ENCODE measurements at regions not wholly inside any gene's neighbourhood (a gene's known extent, or its start where the extent isn't known, plus 50 kb on each side); places are given as distances from the start of the nearest gene placed in this dataset.
A peak's percentile ranks its signal among the peaks of the same experiment; 100 is the strongest.

DNA sequence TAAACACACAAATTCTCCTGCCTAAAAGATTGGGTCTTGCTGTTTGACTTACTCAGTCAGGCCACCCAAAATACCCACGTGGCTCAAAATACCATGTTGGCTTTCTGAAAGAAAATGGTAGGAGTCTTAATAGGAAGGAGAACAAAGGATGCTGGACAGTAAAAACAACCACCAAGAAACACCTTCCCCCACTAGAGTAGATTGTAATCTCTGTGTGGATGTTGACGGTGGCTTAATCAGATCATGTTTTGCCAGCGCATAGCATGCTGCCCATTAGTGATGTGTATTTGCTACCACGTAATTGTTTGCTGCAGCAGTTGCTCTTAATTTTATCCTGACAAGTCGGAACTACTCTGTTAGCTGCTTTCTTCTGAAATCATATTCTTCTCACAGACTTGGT lies 1229.3 kb upstream of the SLC10A2 start:
- ATAC-seq, result no peak
- Histone ChIP-seq H3K27me3 (no peaks in the 10 kb centered on the region), H3K27ac (no peak overlapping the region), H3K9me3 (no peaks in the 10 kb centered on the region), H3K4me3 (no peak overlapping the region), H3K4me1 (no peaks in the 10 kb centered on the region), H3K36me3 (replicated peaks in 1 of 2; ENCODE audit: insufficient read depth in 1 of 2, low read depth in 2 of 2) (no peaks in the 10 kb centered on the region)
- no peak for DNase-seq
- intact Hi-C loops (cut with DNase I), result no loop called here
- 70 to 83% methylated on average over 5 of the region's 5 CpGs for WGBS, 2 donors
- TF ChIP-seq POLR2A (IDR thresholded peaks at IDR 0.05), result no peak
- TF ChIP-seq, protein P1, sequence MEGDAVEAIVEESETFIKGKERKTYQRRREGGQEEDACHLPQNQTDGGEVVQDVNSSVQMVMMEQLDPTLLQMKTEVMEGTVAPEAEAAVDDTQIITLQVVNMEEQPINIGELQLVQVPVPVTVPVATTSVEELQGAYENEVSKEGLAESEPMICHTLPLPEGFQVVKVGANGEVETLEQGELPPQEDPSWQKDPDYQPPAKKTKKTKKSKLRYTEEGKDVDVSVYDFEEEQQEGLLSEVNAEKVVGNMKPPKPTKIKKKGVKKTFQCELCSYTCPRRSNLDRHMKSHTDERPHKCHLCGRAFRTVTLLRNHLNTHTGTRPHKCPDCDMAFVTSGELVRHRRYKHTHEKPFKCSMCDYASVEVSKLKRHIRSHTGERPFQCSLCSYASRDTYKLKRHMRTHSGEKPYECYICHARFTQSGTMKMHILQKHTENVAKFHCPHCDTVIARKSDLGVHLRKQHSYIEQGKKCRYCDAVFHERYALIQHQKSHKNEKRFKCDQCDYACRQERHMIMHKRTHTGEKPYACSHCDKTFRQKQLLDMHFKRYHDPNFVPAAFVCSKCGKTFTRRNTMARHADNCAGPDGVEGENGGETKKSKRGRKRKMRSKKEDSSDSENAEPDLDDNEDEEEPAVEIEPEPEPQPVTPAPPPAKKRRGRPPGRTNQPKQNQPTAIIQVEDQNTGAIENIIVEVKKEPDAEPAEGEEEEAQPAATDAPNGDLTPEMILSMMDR (IDR thresholded peaks at IDR 0.05), result no peak

DNA sequence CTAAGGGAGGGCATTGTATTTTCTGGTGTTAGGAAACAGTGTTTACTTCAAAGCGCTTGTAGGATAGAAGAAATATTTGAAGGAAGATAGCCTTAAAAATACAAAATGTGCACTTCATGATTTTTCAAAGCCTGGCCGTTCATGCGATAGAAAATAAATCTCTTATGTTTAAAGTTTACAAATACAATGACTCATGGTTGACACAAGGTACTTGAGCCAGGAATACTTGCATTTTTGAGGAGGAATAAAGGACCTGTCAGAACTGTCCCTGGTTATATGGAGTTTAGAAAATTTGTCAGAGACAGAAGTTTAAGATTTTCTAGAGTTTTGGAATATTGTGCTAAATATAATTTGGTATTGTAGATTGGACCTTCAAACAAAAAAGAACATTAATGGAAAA lies 1223.2 kb upstream of the SLC10A2 start:
- 47 to 51% methylated on average over 3 of the region's 3 CpGs for WGBS, 2 donors
- no peak for ATAC-seq
- DNase-seq, result no peak
- Histone ChIP-seq H3K9me3 (no peaks in the 10 kb centered on the region), H3K27me3 (no peaks in the 10 kb centered on the region), H3K36me3 (replicated peaks in 1 of 2; ENCODE audit: insufficient read depth in 1 of 2, low read depth in 2 of 2) (no peaks in the 10 kb centered on the region), H3K4me1 (no peaks in the 10 kb centered on the region), H3K27ac (no peak overlapping the region), H3K4me3 (no peak overlapping the region)
- TF ChIP-seq, protein P1 (IDR thresholded peaks at IDR 0.05), result no peak
- TF ChIP-seq POLR2A (IDR thresholded peaks at IDR 0.05), result no peak
- intact Hi-C loops (cut with DNase I), result no loop called here

DNA sequence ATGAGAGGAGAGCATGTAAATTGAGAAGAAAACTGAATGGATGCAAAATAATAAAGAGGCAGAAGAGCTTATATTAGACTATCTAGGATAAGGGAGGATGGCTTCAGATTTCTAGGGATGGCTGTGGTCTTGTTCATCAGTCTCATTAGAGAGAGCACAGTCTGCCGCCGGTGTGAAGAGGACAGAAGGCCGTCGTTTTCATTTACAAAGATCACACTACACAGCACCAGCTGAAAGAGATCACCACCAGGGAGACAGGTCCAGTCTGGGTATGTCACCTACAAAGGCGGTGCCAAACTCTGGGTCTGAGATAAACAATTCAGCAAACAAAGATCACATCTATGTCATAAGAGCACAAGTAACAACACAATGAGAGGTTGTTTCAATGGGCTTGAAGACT lies 1222.3 kb upstream of the SLC10A2 start:
- DNase-seq, result no peak
- H3K27me3 ChIP-seq, result no peaks in the 10 kb centered on the region
- no peaks in the 10 kb centered on the region for H3K36me3 ChIP-seq (replicated peaks in 1 of 2; ENCODE audit: insufficient read depth in 1 of 2, low read depth in 2 of 2)
- no peaks in the 10 kb centered on the region for H3K9me3 ChIP-seq
- H3K27ac ChIP-seq, result no peak overlapping the region
- 82 to 90% methylated on average over 5 of the region's 5 CpGs for WGBS, 2 donors
- no peak overlapping the region for H3K4me3 ChIP-seq
- no peaks in the 10 kb centered on the region for H3K4me1 ChIP-seq
- intact Hi-C loops (cut with DNase I), result no loop called here
- no peak for ATAC-seq
- TF ChIP-seq POLR2A (IDR thresholded peaks at IDR 0.05), result no peak
- TF ChIP-seq, protein P1 (IDR thresholded peaks at IDR 0.05), result no peak

DNA sequence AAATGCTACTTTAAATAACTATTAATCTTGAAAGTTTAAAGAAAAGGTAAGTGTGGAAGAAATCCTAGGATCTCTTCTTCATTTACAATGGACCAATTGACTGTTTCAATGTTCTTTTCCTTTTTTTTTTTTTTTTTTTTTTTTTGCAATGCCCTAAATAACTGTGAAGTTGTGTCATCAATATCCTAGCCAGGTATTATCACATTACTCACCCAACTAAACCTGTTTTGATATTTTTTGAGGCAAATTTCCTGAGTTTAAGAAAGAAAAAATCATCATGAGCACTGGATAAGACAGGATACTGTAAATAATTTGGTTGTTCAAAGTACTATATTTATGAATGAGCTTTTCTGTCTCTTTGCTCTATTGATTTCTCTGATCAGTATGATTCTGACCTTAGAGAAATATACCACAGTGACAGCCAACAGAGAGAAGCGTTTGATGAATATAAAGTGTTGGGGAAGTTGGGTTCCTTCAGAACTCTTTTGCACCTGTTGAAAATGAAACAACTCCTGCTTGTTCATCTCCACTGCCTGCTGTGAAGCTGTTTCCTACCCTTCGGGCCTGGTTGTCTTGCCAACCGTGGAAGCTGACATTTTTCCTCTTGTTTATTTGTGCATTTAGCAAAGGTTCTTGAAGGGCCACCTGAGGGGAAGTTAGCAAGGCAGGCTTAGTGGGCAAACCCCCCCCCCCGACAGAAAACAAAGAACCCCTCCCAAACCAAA lies 1220.5 kb upstream of the SLC10A2 start:
- TF ChIP-seq POLR2A (IDR thresholded peaks at IDR 0.05), result no peak
- TF ChIP-seq, protein P1 (IDR thresholded peaks at IDR 0.05), result no peak
- Histone ChIP-seq H3K4me1 (no peaks in the 10 kb centered on the region), H3K27me3 (no peaks in the 10 kb centered on the region), H3K36me3 (replicated peaks in 1 of 2; ENCODE audit: insufficient read depth in 1 of 2, low read depth in 2 of 2) (no peaks in the 10 kb centered on the region), H3K4me3 (no peak overlapping the region), H3K27ac (peak overlapping the region in 1 of 4 donors; percentile 14), H3K9me3 (no peaks in the 10 kb centered on the region)
- intact Hi-C loops (cut with DNase I), result no loop called here
- ATAC-seq, result peak; percentile 35
- DNase-seq, result peak in 1 of 4 donors; percentile 6
- 11 to 19% methylated on average over 4 of the region's 4 CpGs for WGBS, 2 donors

DNA sequence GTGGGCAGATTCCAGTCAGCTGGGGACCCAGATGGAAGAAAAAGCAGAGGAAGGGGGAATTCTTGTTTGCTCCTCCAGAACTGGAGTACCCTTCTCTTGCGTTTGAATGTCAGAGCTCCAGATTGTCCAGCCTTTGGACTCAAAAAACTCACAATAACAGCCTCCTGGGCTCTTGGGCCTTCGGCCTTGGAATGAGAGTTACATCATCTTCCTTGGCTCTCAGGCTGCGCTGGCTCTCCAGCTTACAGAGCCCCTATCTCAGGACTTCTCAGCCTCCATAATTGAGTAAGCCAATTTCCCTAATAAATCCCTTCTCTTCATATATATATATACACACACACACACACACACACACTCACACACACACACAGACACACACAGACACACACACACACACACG lies 1215.7 kb upstream of the SLC10A2 start:
- Histone ChIP-seq H3K27me3 (no peaks in the 10 kb centered on the region), H3K4me1 (no peaks in the 10 kb centered on the region), H3K27ac (no peak overlapping the region), H3K36me3 (replicated peaks in 1 of 2; ENCODE audit: insufficient read depth in 1 of 2, low read depth in 2 of 2) (no peaks in the 10 kb centered on the region), H3K9me3 (no peaks in the 10 kb centered on the region), H3K4me3 (no peak overlapping the region)
- ATAC-seq (no peak), DNase-seq (no peak)
- intact Hi-C loops (cut with DNase I), result no loop called here
- no peak for TF ChIP-seq POLR2A (IDR thresholded peaks at IDR 0.05)
- TF ChIP-seq, protein P1 (IDR thresholded peaks at IDR 0.05), result no peak
- 79 to 89% methylated on average over 4 of the region's 4 CpGs for WGBS, 2 donors
